Keratinocyte (primary cell): ENCODE measurements at regions not wholly inside any gene's neighbourhood (a gene's known extent, or its start where the extent isn't known, plus 50 kb on each side); places are given as distances from the start of the nearest gene placed in this dataset.

Experiments
- CTCF ChIP-seq, 3 experiments: IDR thresholded peaks in 1 of 3; conservative IDR thresholded peaks in 1 of 3; optimal IDR thresholded peaks in 1 of 3; 2 replicates in 2 of 3; 3 replicates in 1 of 3; pipeline versions ENCODE3 to v1.5.1; 2011; ENCODE audit warnings: low read length in 3 of 3, mild to moderate bottlenecking in 3 of 3, moderate library complexity in 2 of 3, control low read depth in 1 of 3, inconsistent platforms in 1 of 3; ENCODE audit not compliant: insufficient read depth in 2 of 3; ENCODE audit errors: extremely low read depth in 1 of 3
- EZH2 ChIP-seq: IDR thresholded peaks from one replicate; pipeline ENCODE4 v1.6.1; 2012; ENCODE audit warnings: inconsistent platforms, mild to moderate bottlenecking, low read length, moderate library complexity

GRCh38 chr10:63878428-63878827, 357.2 kb downstream of the REEP3 start:
- no peak for TF ChIP-seq EZH2
- no peak for TF ChIP-seq CTCF (optimal IDR thresholded peaks at IDR 0.05 in 1 of 3, IDR thresholded peaks at IDR 0.05 in 1 of 3, conservative IDR thresholded peaks at IDR 0.05 in 1 of 3; ENCODE audit: extremely low read depth in 1 of 3, insufficient read depth in 2 of 3, low read length in 3 of 3)
